SU-DHL-6 (cell line): ENCODE measurements at regions not wholly inside any gene's neighbourhood (a gene's known extent, or its start where the extent isn't known, plus 50 kb on each side); places are given as distances from the start of the nearest gene placed in this dataset.

ENCODE experiments used
- H2AFZ ChIP-seq: fragments of 200-600 bp; sonication (generic); 2 replicates; pipeline ENCODE4 v1.6.1; 2014; ENCODE audit warnings: low read depth, mild to moderate bottlenecking, moderate library complexity, mixed read lengths, antibody characterized with exemption, low read length; ENCODE audit not compliant: severe bottlenecking
- H3F3A ChIP-seq: fragments of 200-600 bp; shearing (Covaris generic); 2 replicates; pipeline ENCODE4 v1.6.0; 2016; ENCODE audit warnings: antibody characterized with exemption, mild to moderate bottlenecking; ENCODE audit not compliant: insufficient read depth
- H3K27ac ChIP-seq: fragments of 200-600 bp; sonication (generic); 2 replicates; pipeline ENCODE4 v1.5.1; 2016; ENCODE audit warnings: low read depth, mild to moderate bottlenecking, low read length, moderate library complexity, mixed read lengths
- H3K27me3 ChIP-seq: fragments of 200-600 bp; sonication (generic), shearing (Covaris generic); 2 replicates; pipeline ENCODE4 v1.6.0; 2014; ENCODE audit warnings: mild to moderate bottlenecking, low read length
- H3K36me3 ChIP-seq: fragments of 200-600 bp; sonication (generic); 2 replicates; pipeline ENCODE4 v1.6.1; 2014; ENCODE audit warnings: mild to moderate bottlenecking, low read length, mixed read lengths
- H3K4me2 ChIP-seq: fragments of 300-600, 200-600 bp; shearing (Covaris generic), sonication (generic); 2 replicates; pipeline ENCODE4 v1.6.0; 2014; ENCODE audit warnings: low read length, low read depth, mild to moderate bottlenecking; ENCODE audit not compliant: poor library complexity, severe bottlenecking
- H3K4me3 ChIP-seq: fragments of 200-600 bp; sonication (generic); 2 replicates; pipeline ENCODE4 v1.5.1; 2014; ENCODE audit warnings: antibody characterized with exemption, low read length, mild to moderate bottlenecking, mixed read lengths; ENCODE audit not compliant: insufficient read depth, poor library complexity, severe bottlenecking
- H3K79me2 ChIP-seq: fragments of 200-600 bp; sonication (generic); 2 replicates; pipeline ENCODE4 v1.6.1; 2014; ENCODE audit warnings: mild to moderate bottlenecking, low read length, moderate library complexity; ENCODE audit not compliant: insufficient read depth
- H3K9ac ChIP-seq: fragments of 200-600 bp; sonication (generic); 2 replicates; pipeline ENCODE4 v1.7.0; 2014; ENCODE audit warnings: mild to moderate bottlenecking, low read length
- H3K9me2 ChIP-seq: fragments of 200-600 bp; sonication (generic); replicated peaks from 2 replicates; pipeline ENCODE4 v1.6.1; 2014; ENCODE audit warnings: low read length; ENCODE audit not compliant: insufficient read depth
- H3K9me3 ChIP-seq: fragments of 200-600 bp; sonication (generic); 2 replicates; pipeline ENCODE4 v1.6.1; 2014; ENCODE audit warnings: low read length, mixed read lengths; ENCODE audit not compliant: insufficient read depth
- H4K20me1 ChIP-seq: fragments of 200-600 bp; sonication (generic); 2 replicates; pipeline ENCODE4 v1.6.1; 2014; ENCODE audit warnings: low read depth, mild to moderate bottlenecking, antibody characterized with exemption, low read length, moderate library complexity, mixed read lengths
- CTCF ChIP-seq: fragments of 200-600 bp; sonication (generic); IDR thresholded peaks from one replicate; pipeline ENCODE4 v1.5.1; 2017; ENCODE audit warnings: antibody characterized with exemption, mild to moderate bottlenecking, low read length, moderate library complexity; ENCODE audit not compliant: insufficient read depth, poor library complexity, severe bottlenecking
- EZH2phosphoT487 ChIP-seq: fragments of 200-600 bp; sonication (generic), shearing (Covaris generic); conservative IDR thresholded peaks from 2 replicates; pipeline ENCODE4 v1.6.1; 2018; ENCODE audit warnings: mild to moderate bottlenecking, antibody characterized with exemption, low read length, moderate library complexity, mixed read lengths

GRCh38 chr13:80888390-80888789 lies 547.5 kb upstream of the SPRY2 start:
- no peaks in the 10 kb centered on the region for H3K9me2 ChIP-seq
- no peak overlapping the region for H3K9ac ChIP-seq
- H3K4me3 ChIP-seq = no peak overlapping the region
- TF ChIP-seq CTCF = no peak
- TF ChIP-seq EZH2phosphoT487 = no peak
- no peaks in the 10 kb centered on the region for H4K20me1 ChIP-seq
- H3F3A ChIP-seq = no peaks in the 10 kb centered on the region
- H3K79me2 ChIP-seq = no peaks in the 10 kb centered on the region
- H3K36me3 ChIP-seq = no peaks in the 10 kb centered on the region
- H3K9me3 ChIP-seq = no peaks in the 10 kb centered on the region
- H3K27me3 ChIP-seq = no peaks in the 10 kb centered on the region
- H3K4me2 ChIP-seq = no peak overlapping the region
- H2AFZ ChIP-seq = no peak overlapping the region
- no peak overlapping the region for H3K27ac ChIP-seq

- Histone ChIP-seq H3K27ac (no peak overlapping the region), H3K36me3 (no peaks in the 10 kb centered on the region), H3K9ac (no peak overlapping the region), H3F3A (no peaks in the 10 kb centered on the region), H3K9me2 (no peaks in the 10 kb centered on the region), H3K27me3 (no peaks in the 10 kb centered on the region), H2AFZ (no peak overlapping the region), H3K9me3 (no peaks in the 10 kb centered on the region), H3K4me2 (no peak overlapping the region), H3K79me2 (no peaks in the 10 kb centered on the region), H3K4me3 (no peak overlapping the region), H4K20me1 (no peaks in the 10 kb centered on the region)
- TF ChIP-seq EZH2phosphoT487 (no peak), CTCF (no peak)
These were observed 543.3 kb upstream of the SPRY2 start for GRCh38 chr13:80884056-80884785.

GRCh38 chr13:80883545-80883944 lies 542.6 kb upstream of the SPRY2 start:
- Histone ChIP-seq H3K4me2 (no peak overlapping the region), H3K79me2 (no peaks in the 10 kb centered on the region), H3K9ac (no peak overlapping the region), H4K20me1 (no peaks in the 10 kb centered on the region), H3K9me3 (no peaks in the 10 kb centered on the region), H3K27me3 (no peaks in the 10 kb centered on the region), H2AFZ (no peak overlapping the region), H3K4me3 (no peak overlapping the region), H3F3A (no peaks in the 10 kb centered on the region), H3K36me3 (no peaks in the 10 kb centered on the region), H3K9me2 (no peaks in the 10 kb centered on the region), H3K27ac (no peak overlapping the region)
- TF ChIP-seq EZH2phosphoT487 = no peak
- TF ChIP-seq CTCF = no peak
